HG03354 (cell line): ENCODE measurements at regions not wholly inside any gene's neighbourhood (a gene's known extent, or its start where the extent isn't known, plus 50 kb on each side); places are given as distances from the start of the nearest gene placed in this dataset.

Experiments used
- ATAC-seq: cut with Tn5 transposase; IDR thresholded peaks from one replicate; pipeline ENCODE4 v1.9.1; 2021; ENCODE audit warnings: mild to moderate bottlenecking; ENCODE audit not compliant: unreplicated experiment, poor library complexity, severe bottlenecking

DNA sequence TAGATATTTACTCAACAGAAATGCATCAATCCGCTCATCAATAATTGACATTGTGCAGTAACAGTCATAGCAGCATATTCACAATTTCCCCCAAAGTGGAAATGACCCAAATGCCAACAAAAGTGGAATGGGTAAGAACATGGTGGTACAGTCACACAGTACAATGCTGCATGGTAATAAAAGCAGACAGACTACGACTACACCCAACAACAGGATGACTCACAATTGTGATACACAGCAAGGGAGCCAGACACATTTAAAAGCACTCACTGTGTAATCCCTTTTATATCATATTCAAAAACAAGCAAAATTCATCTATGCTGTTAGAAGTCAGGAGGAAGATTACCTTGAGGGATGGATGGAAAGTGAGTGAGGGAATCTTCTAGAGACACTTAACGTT, 76.5 kb upstream of the NUDT7 start:
- no peak for ATAC-seq

DNA sequence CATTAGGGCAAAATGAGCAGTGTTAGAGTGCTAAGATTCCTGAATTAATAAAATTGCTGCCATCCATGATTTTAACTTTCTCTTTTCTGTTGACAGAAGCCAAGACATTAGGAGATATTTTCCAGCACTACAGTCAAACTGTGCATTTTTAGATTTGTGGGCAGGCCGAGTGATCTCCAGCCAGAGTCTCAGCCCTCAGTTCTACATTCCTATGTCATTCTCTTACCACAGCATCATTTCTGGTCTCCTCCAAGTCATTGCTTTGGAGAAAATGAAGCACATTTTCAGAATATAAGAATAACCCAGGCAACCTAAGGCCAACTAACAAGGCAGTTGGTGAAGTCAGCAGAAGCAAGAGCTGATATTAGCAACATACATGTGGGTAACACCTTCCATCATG, 74.6 kb upstream of the NUDT7 start:
- no peak for ATAC-seq

DNA sequence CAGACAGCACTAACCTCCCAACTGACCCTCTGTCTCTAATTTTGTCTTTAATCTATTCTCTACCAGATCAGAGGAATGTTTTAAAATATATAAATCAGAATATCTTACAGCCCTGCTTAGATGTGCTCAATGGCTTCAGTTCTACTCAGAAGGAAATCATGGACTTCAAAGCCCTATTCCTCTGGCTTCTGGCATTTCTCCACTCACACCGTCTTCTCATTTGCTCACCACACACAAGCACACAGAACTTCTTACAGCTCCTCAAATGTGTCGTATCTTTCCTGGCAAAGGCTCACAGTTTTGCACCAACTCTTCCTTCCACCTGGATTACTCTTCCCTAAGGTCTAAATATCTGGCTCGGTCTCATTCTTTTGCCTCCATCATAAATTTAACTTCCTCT, 71.6 kb upstream of the NUDT7 start:
- no peak for ATAC-seq

DNA sequence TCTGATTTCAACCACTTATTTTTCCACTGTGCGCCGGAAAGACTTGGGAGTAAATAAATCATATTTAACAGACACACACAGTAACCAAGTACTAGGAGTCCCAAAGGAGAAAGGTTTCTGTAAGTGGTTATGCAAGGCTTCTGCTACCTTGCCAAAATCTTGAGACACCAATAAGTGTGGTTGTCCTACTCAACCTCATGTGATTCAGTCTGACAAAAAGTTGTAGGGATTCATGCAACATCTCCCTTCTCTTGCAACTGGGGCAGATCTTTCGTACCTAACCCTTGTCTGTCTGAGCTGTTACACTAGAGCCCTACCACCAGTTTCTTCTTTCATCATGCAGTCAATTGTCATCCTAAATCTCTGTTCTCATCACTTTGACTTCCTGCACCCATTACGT, 69.9 kb upstream of the NUDT7 start:
- ATAC-seq = no peak

DNA sequence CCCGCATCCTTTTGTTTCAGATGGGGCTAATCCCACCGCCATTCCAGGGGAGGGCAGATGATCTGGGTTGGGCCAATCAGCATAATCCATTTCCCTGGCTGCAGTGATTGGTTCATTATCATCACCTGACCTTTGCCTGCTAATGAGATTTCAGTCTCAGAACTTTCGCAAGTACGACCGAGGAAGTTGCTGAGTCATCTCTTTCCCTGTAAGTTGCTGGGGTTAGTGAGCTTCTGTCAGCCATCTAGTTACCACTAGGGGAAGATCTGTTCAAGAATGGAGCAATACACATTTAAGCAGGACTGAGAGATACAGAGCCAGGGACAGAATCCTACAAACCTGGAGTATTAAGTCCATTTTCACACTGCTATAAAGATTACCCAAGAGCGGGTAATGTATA, 65.3 kb upstream of the NUDT7 start:
- no peak for ATAC-seq

DNA sequence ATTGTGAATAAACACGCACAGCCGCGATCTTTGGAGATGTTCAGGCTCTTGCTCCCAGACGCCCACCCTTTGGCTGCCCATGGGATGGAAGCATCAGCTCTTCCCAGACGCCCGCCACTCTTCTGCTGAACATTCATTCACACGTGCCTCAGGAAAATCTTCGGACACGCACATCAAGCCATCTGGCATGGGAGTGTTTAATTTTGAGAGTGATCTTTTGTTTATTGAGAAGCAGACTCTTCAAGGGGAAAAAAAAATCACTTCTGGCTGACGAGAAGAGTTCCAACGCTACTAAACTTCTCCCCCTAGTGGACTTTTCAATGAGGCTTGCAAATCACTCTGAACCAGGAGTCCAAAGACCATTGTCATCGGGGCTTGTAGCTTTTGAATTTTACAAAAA, 62.0 kb upstream of the NUDT7 start:
- ATAC-seq = no peak

DNA sequence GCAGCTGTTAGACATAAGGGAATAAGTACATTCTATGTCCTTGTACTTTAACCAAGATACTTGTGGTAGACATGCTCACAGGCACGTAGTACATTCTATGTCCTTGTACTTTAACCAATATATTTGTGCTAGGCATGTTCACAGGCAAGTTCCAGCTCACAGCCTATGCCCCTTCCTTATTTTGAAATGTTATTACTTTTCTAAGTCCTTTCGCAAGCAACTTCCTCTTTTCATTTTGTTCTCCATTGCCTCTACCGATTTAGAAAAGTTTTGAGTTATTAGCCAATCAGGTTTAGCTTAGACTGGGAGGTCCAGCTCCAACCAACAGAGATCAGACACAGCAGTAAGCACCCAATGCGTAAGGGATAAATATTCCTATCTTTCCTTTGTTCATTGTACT, 60.1 kb upstream of the NUDT7 start:
- ATAC-seq = no peak

DNA sequence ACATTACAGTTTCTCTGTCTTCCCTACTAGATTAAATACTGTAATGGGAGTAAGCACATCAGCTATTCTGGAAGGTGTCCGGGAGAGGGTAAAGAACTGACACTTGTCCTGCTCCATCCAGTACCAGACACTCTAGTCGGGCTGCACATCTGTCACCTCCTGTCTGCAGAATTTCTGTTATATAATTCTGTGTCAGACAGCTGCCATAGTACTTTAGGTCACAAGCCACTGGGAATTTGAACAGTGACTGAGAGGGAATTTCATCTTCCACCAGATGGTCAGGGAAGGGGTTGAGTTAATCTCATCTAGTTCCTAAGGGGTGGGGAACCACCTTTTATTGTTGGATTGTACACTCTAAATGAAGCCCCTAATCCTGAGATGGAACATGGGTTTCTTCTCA, 58.6 kb upstream of the NUDT7 start:
- ATAC-seq = no peak

DNA sequence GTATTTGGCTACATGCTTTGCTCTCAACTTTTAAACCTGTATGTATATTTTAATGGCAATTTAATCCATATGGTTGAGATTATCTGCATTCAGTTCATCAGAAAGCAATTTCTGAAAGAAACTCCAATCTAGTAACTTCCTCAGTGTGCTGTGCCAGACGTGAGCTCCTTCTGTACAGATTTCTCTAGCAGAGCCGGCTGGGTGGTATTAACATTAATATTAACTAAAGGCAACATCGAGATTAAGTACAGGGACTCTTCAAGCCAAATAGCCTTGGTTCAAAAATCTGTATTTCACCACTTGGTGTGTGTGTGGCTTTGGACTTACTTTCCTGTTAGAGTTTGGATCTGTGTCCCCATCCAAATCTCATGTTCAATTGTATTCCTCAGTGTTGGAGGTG, 55.5 kb upstream of the NUDT7 start:
- ATAC-seq = no peak

DNA sequence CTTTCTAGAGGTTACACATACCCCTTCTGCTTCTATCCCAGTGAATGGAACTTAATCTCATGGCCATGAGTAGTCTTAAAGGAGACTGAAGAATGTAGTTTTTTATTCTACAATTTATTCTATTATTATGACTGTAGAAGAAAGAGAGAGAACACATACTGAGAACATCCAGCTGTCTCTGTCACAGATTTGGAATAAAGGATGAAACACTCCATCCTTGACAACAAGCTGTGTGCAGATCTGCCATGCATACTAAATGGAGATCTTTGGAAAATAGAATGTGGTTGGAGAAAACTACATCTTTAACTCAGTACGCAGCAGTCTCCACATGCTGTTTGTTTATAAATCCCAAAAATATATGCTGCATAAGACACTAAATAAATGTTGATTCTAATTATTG, 54.1 kb upstream of the NUDT7 start:
- no peak for ATAC-seq

DNA sequence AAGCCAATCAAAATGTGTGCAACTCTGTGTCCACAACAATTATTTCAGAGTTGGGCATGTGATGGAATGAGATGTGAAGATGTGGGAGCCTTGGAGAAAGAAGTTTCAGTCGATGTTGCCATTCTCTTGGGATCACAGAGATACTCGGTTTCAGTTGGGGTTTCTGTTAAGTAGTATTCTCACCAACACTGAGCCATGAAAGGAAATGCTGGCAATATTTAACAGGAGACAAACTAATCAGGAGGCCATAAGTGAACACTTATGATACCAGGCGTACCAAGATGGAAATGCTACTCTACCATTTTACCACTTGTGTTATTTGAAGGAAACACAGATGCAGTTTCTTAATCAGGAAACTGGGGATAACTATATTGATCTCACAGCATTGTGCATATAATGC, 53.3 kb upstream of the NUDT7 start:
- ATAC-seq = no peak
